HG03521 (cell line): ENCODE measurements at regions not wholly inside any gene's neighbourhood (a gene's known extent, or its start where the extent isn't known, plus 50 kb on each side); places are given as distances from the start of the nearest gene placed in this dataset.
"Not testable (repeated sequence)": the region's sequence is repeated elsewhere in the genome, so short reads cannot be mapped to it uniquely, and the experiment has no call there.

Source experiments
- ATAC-seq: cut with Tn5 transposase; IDR thresholded peaks from one replicate; pipeline ENCODE4 v1.9.1; 2021; ENCODE audit warnings: mild to moderate bottlenecking, moderate library complexity; ENCODE audit not compliant: unreplicated experiment

DNA sequence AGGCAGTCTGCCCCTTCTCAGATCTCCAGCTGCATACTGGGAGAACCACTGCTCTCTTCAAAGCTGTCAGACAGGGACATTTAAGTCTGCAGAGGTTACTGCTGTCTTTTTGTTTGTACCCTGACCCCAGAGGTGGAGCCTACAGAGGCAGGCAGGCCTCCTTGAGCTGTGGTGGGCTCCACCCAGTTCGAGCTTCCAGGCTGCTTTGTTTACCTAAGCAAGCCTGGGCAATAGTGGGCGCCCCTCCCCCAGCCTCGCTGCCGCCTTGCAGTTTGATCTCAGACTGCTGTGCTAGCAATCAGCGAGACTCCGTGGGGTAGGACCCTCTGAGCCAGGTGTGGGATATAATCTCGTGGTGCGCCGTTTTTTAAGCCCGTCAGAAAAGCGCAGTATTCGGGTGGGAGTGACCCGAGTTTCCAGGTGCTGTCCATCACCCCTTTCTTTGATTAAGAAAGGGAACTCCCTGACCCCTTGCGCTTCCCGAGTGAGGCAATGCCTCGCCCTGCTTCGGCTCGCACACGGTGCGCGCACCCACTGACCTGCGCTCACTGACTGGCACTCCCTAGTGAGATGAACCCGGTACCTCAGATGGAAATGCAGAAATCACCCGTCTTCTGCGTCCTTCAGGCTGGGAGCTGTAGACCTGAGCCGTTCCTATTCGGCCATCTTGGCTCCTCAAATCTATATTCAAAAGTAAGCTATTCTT, 224.4 kb downstream of the ZNF326 start:
- ATAC-seq, result not testable (repeated sequence)

GRCh38 chr1:90210633-90211491, 216.0 kb downstream of the ZNF326 start:
- ATAC-seq, result no peak

DNA sequence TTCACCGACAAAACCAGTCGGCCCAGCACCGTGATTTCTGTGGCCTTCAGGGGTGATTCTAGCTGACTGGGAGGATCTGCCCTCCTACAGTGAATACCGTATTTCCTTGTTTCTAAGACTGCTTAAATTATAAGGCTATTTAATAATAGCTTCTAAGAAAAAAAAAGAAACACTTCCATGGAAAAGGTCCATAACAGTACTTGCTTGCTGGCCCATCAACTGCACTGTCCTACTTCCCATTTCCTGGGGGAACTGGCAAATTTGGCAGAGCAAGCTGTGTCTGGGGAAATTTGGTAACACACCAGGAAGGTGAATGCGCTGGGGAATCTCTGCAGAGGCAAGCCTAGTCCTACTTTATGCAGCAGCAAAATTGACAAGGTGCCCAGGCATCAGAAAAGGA, 214.0 kb downstream of the ZNF326 start:
- no peak for ATAC-seq

DNA sequence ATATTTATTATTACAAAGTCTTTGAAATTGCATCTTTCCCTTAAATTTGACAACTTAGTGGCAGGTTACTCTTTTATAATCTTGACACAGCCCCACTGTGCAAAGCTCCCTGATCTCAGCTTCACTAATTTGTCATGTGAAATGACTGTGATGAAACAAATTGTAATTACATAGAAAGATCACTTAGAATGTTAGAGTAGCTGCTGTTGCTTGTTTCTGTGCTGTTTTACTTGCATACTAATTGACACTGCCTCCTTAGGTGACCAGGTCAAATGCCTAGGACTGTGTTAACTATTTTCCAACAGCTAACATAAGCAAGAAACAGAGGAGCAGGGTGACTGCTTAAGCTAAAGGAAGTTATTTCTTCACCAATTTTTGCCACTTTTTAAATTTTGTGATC, 211.3 kb downstream of the ZNF326 start:
- ATAC-seq, result no peak

GRCh38 chr1:90204780-90205179, 209.9 kb downstream of the ZNF326 start:
- no peak for ATAC-seq

GRCh38 chr1:90204023-90204590, 209.2 kb downstream of the ZNF326 start:
- no peak for ATAC-seq

GRCh38 chr1:90201467-90202358, 206.8 kb downstream of the ZNF326 start:
- no peak for ATAC-seq

GRCh38 chr1:90200646-90201205, 205.8 kb downstream of the ZNF326 start:
- ATAC-seq, result no peak

- ATAC-seq, result no peak
Measured at GRCh38 chr1:90198616-90199332, 203.9 kb downstream of the ZNF326 start.

- no peak for ATAC-seq
Measured at GRCh38 chr1:90193116-90193515, 198.2 kb downstream of the ZNF326 start.

- no peak for ATAC-seq
Measured at GRCh38 chr1:90192408-90192807, 197.5 kb downstream of the ZNF326 start.

DNA sequence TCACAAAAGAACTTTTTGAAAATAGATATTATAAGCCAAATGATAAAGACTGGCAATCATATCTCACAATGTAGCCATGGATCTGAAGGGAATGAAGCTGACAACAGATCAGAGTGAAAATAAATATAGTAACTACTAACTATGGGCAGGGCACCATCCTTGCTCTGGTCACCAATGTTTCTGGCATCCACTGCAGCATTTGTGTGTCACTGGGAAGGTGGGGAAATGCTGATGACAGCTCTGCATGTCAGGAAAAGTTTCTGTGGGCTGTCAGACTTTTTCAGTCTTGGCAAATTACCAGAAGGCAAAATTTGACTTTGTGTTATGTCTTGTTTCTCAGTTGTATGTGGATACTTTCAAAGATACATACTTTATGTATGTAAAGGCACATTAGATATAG, 195.6 kb downstream of the ZNF326 start:
- ATAC-seq, result no peak

- ATAC-seq, result no peak
Measured at GRCh38 chr1:90189889-90190288, 195.0 kb downstream of the ZNF326 start.

- no peak for ATAC-seq
Measured at GRCh38 chr1:90187323-90187585, 192.3 kb downstream of the ZNF326 start.

DNA sequence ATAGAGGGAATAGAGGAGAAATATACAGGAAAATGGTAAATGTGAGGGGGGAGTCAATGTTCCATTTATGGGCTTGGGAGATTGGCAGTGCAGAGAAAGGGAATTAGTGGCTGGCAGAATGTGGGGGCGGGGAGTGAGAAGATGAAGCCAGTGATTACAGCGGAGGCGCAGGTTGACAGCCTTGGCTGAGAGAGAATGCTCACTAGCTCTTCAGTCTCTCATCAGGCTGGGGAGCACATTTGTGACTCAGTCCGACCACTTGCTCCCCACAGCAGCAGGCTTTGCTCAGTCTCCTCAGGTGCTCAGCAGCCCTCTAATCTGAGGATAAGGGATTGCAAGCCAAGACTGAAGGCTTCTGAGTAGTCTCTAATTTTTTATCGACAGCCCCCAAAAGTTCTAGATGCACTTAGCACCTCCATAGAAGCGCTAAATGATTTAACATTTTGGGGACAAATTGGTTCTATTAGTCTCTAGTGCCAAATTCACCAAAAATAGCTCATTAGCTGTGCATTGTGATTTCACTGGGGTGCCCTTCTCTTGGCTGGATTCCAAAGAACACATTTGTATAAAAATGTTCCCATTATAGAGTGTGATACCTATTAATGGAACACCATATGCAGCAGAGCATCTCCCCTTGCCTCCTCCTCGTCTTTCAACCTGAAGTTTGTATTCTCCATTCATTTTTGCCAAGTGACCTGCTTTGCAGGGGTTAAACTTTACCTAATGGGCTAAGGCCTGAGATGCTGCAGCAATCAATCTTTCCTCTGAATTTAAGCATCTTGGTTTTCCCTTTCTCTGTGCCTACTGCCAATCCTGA, 191.8 kb downstream of the ZNF326 start:
- no peak for ATAC-seq

DNA sequence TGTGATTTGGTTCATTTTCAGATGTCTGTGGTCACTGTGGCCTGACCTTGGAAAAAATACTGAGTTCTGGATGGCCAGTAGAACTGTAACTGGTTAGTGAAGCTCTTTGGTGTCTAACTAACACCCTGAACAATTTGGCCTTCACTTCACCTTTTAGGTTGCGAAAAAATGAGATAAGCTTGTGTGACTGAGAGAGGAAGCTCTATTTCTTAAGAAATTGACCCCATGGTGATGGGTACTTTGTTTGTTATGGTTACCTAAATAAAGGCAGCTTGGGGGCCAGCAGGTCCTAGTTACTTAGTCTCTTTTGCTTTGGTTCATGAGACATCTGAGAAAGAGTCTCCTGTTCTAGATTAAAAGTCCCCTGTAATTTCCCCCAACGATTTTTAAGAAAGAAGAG, 181.6 kb downstream of the ZNF326 start:
- no peak for ATAC-seq

- no peak for ATAC-seq
Measured at GRCh38 chr1:90175490-90176167, 180.7 kb downstream of the ZNF326 start.

DNA sequence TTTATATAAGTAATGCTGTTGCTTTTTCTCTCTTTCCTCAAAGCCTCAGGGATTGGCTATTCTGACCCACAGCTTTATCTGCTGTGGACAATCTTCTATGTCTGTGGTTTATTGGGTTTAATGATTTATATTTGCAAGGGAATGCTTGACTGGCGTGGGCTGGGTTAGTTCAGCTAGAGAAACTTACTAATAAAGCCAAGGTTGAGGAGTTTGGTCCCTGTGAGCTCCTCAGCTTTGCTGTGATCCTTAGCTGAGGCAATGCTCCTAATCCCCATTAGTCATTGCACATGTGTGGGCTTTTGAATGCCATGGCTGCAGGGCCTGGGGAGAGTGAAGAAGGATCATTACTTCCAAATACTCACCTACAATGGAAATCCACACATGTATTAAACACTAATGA, 179.3 kb downstream of the ZNF326 start:
- no peak for ATAC-seq

DNA sequence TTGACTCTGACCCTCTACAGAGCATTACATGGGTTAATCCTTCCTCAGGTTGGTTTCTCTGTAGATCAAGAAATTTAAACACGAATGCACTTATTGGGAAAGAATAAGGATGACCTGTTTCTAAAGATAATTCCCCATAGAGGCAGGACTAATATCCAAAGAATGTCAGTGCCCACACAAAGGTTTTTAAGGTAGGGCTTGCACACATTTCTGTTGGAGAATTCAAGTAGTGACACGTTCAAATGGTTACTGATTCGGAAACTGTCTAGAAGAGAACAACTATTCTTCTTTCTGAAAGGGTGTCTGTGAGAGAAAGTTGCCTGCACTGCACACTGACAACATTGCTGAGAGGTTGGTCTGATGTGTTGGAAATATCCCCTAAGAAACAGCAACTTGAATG, 167.3 kb downstream of the ZNF326 start:
- ATAC-seq, result no peak
